ENCODE measurements at regions not wholly inside any gene's neighbourhood (a gene's known extent, or its start where the extent isn't known, plus 50 kb on each side); places are given as distances from the start of the nearest gene placed in this dataset.

- Mint-ChIP-seq H3K9me3 (no peaks in the 10 kb centered on the region), H3K4me1 (peaks cover 5% of the 10 kb centered on the region), H3K27ac (no peak overlapping the region), H3K36me3 (ENCODE audit: low read depth) (no peaks in the 10 kb centered on the region), H3K27me3 (ENCODE audit: insufficient read depth) (peaks cover 18% of the 10 kb centered on the region), H3K4me3 (no peak overlapping the region)
- Histone ChIP-seq H3K9me3 (ENCODE audit: control insufficient read depth, low read length) (no peaks in the 10 kb centered on the region), H3K27ac (ENCODE audit: low read depth, low read length) (no peak overlapping the region), H3K4me1 (ENCODE audit: control insufficient read depth, insufficient read depth, low read length) (no peaks in the 10 kb centered on the region), H3K4me3 (ENCODE audit: low read length) (no peak overlapping the region), H3K9ac (ENCODE audit: extremely low read depth, low read length, poor library complexity, severe bottlenecking) (no peak overlapping the region), H3K27me3 (ENCODE audit: control insufficient read depth, insufficient read depth, low read length, poor library complexity, severe bottlenecking) (peaks cover 9% of the 10 kb centered on the region), H3K36me3 (ENCODE audit: control insufficient read depth, insufficient read depth, low read length) (no peaks in the 10 kb centered on the region)
- 91 to 94% methylated on average over 2 to 3 of the region's 3 CpGs for WGBS, 2 experiments (ENCODE audit: insufficient coverage in 1 of 2, insufficient read length in 1 of 2)
- no peak for TF ChIP-seq CTCF (conservative IDR thresholded peaks at IDR 0.05)
- DNase-seq: no peak
These were observed 266.5 kb upstream of the USP24 start for GRCh38 chr1:55481634-55482033.

- Mint-ChIP-seq H3K36me3 (ENCODE audit: low read depth) (no peaks in the 10 kb centered on the region), H3K9me3 (no peaks in the 10 kb centered on the region), H3K4me3 (no peak overlapping the region), H3K27ac (no peak overlapping the region), H3K4me1 (peaks cover 5% of the 10 kb centered on the region), H3K27me3 (ENCODE audit: insufficient read depth) (peaks cover 26% of the 10 kb centered on the region)
- no peaks in the 10 kb centered on the region for H3K4me1 ChIP-seq (ENCODE audit: control insufficient read depth, insufficient read depth, low read length)
- H3K27ac ChIP-seq (ENCODE audit: low read depth, low read length): no peak overlapping the region
- H3K9ac ChIP-seq (ENCODE audit: extremely low read depth, low read length, poor library complexity, severe bottlenecking): no peak overlapping the region
- no peak for DNase-seq
- H3K36me3 ChIP-seq (ENCODE audit: control insufficient read depth, insufficient read depth, low read length): no peaks in the 10 kb centered on the region
- peaks cover 23% of the 10 kb centered on the region for H3K27me3 ChIP-seq (ENCODE audit: control insufficient read depth, insufficient read depth, low read length, poor library complexity, severe bottlenecking)
- no peak overlapping the region for H3K4me3 ChIP-seq (ENCODE audit: low read length)
- TF ChIP-seq CTCF (conservative IDR thresholded peaks at IDR 0.05): no peak
- no peaks in the 10 kb centered on the region for H3K9me3 ChIP-seq (ENCODE audit: control insufficient read depth, low read length)
- WGBS, 2 experiments (ENCODE audit: insufficient coverage in 1 of 2, insufficient read length in 1 of 2): 89 to 100% methylated on average over 2 of the region's 2 CpGs
These were observed 265.0 kb upstream of the USP24 start for GRCh38 chr1:55480029-55480795.

GRCh38 chr1:55478742-55479141, 263.6 kb upstream of the USP24 start:
- 92% methylated on average over 2 of the region's 2 CpGs; no CpG with 5 or more reads in 1 of the 2 experiments for WGBS, 2 experiments (ENCODE audit: insufficient coverage in 1 of 2, insufficient read length in 1 of 2)
- no peak overlapping the region for H3K4me3 ChIP-seq (ENCODE audit: low read length)
- H3K4me1 ChIP-seq (ENCODE audit: control insufficient read depth, insufficient read depth, low read length): no peaks in the 10 kb centered on the region
- no peak overlapping the region for H3K9ac ChIP-seq (ENCODE audit: extremely low read depth, low read length, poor library complexity, severe bottlenecking)
- no peaks in the 10 kb centered on the region for H3K9me3 ChIP-seq (ENCODE audit: control insufficient read depth, low read length)
- TF ChIP-seq CTCF (conservative IDR thresholded peaks at IDR 0.05): peak; percentile 63
- Mint-ChIP-seq H3K27me3 (ENCODE audit: insufficient read depth) (peaks cover 33% of the 10 kb centered on the region), H3K36me3 (ENCODE audit: low read depth) (no peaks in the 10 kb centered on the region), H3K27ac (no peak overlapping the region), H3K9me3 (no peaks in the 10 kb centered on the region), H3K4me3 (no peak overlapping the region), H3K4me1 (peaks cover 5% of the 10 kb centered on the region)
- H3K36me3 ChIP-seq (ENCODE audit: control insufficient read depth, insufficient read depth, low read length): no peaks in the 10 kb centered on the region
- peaks cover 38% of the 10 kb centered on the region for H3K27me3 ChIP-seq (ENCODE audit: control insufficient read depth, insufficient read depth, low read length, poor library complexity, severe bottlenecking)
- no peak for DNase-seq
- H3K27ac ChIP-seq (ENCODE audit: low read depth, low read length): no peak overlapping the region

Measured in endodermal cell (in vitro differentiated cells).